CD4-positive, alpha-beta T cell treated with Interleukin-17A for 1 hour (primary cell): ENCODE measurements at regions not wholly inside any gene's neighbourhood (a gene's known extent, or its start where the extent isn't known, plus 50 kb on each side); places are given as distances from the start of the nearest gene placed in this dataset.
"Not testable (repeated sequence)": the region's sequence is repeated elsewhere in the genome, so short reads cannot be mapped to it uniquely, and the experiment has no call there.

Source experiments
- DNase-seq: peaks from one replicate; pipeline ENCODE4 v3.0.0-alpha.2; 2020

DNA sequence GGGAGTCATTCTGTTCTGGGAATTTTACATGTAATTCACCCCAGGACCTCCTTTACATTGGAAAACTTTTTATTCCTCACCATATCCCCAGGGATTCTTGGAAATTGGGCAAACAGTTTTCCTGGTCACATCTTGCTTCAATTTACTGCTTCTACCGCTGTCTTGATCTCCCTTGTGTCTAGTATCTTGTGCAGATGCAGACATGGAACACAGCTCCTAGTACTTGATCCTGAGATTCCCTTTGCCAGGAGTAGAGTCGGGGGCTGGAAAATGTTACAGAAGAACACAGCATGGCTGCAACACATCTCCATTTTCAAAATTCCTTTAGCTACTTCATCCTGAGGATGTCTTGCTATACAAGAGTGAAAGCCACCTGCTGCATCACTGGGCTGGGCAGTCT is 472.8 kb downstream of the PLCL1 start:
- no peak for DNase-seq

DNA sequence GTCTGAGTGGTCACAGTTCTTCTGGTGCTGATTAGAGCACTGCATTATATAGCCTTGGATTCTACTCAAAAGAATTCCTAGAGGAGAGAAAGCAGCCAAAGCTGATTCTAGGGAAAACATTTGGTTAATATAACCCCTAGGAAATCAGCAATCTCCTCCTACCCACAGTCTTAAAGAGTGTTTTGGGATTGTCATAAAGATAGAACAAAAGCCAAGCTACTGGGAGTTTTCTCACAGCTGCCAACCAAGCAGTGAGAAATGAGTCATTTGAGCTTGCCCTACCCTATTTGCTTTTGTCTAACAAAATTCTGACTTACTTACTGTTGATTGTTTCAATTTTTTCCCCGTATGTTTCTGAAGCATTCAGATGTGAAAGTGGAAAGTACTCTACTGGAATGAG is 469.3 kb downstream of the PLCL1 start:
- DNase-seq = no peak

DNA sequence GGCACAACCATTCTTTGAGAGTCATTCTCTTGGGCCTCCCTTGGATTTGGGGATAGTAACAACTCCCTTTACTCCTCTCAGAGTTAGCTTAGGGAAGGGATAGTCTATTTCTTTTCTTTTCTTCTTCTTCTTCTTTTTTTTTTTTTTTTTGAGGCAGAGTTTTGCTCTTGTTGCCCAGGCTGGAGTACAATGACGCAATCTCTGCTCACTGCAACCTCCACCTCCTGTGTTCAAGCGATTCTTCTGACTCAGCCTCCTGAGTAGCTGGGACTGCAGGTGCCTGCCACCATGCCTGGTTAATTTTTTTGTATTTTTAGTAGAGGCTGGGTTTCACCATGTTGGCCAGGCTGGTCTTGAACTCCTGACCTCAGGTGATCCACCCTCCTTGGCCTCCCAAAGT is 465.8 kb downstream of the PLCL1 start:
- DNase-seq = not testable (repeated sequence)

- DNase-seq = no peak
These were observed 464.1 kb downstream of the PLCL1 start for GRCh38 chr2:198268519-198268918.

DNA sequence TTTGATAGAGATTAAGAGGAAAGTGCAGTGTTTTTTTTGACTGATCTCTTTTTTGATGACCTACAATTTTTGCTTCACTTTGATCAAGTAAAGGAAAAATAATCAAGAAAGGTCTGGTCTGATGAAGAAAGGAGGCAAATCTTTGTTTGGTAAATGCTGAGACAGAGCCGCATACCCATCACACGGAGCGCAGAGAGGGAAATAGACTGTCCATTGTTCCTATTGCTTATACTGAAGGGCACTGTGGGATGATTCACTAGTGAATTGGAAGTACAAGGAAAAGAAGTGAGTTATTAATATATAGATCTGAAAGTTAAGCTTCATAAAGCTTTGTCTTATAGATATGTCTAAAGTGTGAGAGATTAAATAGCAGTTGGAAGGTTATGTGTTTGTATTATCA is 455.1 kb downstream of the PLCL1 start:
- no peak for DNase-seq

- DNase-seq = no peak
These were observed 450.2 kb downstream of the PLCL1 start for GRCh38 chr2:198254536-198255090.

GRCh38 chr2:198253995-198254394 is 449.6 kb downstream of the PLCL1 start:
- DNase-seq = no peak

DNA sequence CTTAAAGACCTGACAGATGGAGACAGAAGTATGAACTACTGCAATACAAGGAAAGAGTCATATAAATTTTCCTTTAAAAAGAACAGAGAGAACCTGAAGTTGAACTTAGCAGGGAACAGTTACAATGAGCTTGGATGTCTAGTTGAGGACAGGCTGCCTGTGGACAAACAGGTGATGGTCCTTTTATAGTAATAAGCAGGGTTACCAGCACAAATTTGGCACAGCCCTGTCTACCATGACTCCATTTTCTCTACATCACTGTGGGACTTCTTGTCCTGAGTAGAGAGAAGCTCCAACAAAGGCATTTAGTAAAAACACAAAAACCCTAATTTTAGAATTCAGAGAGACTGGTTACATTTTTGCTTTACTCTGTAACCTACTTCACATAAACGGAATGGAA is 448.1 kb downstream of the PLCL1 start:
- no peak for DNase-seq

DNA sequence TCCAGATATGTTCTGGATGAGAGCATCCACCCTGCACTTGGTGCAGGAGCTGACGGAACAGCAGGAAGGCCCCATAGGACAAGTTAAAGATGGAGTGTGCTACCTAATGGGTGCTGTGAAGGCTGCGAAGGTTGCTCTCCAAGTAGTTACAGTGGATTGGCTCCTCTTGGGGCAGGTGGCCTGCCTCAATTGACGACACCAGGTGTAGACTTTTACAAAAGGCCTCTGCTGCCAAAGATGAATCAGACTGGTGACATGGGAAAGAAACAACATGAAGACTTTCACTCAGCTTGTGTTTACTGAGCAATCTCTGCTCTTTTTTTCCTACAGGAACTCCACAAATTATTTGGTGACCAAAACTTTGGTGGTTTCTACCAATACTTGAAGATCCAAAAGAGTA is 437.7 kb downstream of the PLCL1 start:
- no peak for DNase-seq

DNA sequence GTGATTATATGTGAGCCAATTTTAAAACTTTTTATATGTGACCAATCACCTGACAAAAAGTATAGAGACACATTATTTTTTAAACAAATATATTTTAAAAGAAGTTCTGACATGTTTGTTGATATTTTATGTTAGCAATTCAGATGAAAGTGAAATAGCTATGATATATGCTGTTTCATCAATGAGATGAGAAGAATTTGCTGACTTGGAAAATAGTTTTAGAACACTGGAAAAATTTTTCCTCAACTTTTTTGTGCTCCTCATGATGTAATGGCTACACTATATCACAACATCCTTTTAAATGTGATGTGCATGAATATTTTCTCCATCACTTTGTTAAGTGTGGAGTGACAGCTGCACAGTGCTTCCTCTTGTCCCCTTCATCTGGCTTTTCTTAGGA is 434.0 kb downstream of the PLCL1 start:
- DNase-seq = no peak

- DNase-seq = no peak
These were observed 431.9 kb downstream of the PLCL1 start for GRCh38 chr2:198236338-198236737.

DNA sequence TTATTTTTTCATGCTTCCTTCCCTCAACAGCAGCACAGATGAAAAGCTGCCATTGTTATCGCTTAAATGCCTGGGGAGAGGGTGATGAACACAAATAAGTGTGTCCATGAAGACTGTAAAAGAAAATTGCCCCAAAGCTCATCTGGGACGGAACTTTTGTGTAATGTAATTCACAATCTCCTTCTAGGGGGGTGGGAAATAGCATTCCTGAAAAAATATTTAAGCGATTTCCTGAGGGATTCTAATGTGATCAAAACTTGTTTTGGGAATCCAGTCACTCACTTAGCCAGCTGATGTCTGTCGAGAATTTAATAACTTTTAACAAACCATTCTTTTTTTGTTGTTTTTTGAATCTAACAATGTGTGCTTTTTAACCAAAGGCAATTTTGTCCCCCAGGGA is 427.9 kb downstream of the PLCL1 start:
- DNase-seq = no peak

DNA sequence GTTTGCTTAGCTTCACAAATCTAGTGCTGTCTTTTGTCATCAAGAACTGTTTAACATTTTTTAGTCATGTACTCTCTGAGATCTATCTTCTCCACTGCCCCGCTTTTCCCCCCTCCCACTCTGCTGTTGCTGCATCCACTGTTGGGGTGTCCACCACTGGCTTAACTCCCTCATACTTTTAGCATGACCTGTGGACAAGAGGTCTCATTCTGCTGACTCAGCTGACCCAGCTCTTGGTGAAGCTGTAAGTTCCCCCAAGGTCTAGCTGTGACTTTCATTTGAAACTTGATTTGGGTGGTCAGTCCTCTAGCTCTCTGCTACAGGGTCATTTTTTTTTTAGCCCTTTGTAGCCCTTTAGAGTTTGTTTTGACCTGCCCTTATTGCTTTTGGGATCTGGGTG is 427.2 kb downstream of the PLCL1 start:
- DNase-seq = no peak

DNA sequence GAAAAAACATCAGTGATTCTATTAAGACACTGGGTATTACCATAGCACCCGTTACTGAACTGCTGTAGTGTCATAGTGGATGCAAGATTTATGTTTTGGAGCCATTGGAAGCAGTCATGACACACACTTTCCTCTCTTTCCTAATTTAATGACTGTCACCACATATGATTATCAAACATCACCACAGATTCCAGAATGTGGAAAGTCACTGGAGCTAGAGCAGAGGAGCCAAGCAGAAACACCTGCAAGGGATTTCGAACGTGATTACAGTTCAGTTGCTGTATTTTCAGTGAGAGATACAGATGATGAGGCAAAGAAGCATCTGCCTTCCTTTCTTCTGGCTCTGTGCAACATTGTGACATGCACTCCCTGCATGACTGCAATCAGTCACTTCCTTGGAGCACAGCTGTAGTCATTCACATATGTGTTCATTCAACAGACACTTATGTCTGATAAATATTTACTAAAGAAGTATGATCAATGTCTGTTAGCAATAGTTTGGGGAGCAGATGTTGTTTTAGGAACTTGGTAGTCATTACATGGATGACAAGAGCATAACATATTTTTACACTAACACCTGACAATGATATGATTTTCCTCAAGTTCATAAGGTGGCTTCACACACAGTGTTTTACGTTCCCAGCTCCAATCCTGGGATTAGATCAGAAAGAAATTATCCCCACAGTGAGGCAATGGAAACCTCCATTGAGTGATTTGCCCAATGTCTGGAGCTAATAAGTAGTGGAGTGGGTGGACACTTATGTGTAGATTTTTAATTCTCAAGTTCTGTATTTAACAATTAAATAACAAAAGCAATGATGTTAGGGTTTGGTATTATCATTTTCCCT is 416.6 kb downstream of the PLCL1 start:
- DNase-seq = no peak

- no peak for DNase-seq
These were observed 414.9 kb downstream of the PLCL1 start for GRCh38 chr2:198219292-198219691.

DNA sequence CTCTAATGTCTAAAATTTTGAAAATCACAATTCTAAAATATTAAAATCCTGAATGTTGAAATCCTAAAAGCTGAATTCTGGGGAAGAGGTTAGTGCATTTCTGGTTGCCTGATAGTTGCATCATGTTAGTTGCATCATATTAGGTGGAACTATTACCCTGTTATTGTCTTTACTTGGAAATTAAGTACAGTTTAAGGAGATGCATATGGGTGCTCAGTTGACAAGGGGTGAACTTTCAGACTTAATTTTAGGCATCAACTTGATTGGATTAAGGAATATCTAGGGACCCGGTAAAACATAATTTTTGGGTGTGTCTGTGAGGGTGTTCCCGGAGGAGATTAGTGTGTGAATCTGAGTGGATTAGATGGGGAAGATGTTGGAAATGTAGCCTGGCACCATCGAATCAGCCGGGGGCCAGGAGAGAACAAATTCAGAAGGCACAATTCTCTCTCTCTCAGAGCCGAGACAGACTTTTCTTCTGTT is 409.8 kb downstream of the PLCL1 start:
- DNase-seq = no peak

GRCh38 chr2:198213253-198213652 is 408.9 kb downstream of the PLCL1 start:
- DNase-seq = no peak

DNA sequence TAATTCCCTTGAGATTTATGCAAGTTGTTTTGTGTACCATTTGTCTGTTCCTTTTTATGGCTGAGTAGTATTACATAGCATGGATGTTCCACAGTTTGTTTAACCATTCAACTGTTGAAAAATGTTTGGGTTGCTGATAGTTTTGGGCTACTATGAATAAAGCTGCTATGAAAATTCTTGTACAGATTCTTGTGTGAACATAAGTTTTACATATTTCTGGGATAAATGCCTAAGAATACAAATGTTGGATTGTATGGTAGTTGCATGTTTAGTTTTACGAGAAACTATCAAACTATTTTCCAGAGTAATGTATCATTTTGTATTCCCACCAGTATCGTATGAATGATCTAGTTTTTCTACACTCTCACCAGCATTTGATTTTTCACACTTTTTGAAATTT is 407.3 kb downstream of the PLCL1 start:
- DNase-seq = no peak

DNA sequence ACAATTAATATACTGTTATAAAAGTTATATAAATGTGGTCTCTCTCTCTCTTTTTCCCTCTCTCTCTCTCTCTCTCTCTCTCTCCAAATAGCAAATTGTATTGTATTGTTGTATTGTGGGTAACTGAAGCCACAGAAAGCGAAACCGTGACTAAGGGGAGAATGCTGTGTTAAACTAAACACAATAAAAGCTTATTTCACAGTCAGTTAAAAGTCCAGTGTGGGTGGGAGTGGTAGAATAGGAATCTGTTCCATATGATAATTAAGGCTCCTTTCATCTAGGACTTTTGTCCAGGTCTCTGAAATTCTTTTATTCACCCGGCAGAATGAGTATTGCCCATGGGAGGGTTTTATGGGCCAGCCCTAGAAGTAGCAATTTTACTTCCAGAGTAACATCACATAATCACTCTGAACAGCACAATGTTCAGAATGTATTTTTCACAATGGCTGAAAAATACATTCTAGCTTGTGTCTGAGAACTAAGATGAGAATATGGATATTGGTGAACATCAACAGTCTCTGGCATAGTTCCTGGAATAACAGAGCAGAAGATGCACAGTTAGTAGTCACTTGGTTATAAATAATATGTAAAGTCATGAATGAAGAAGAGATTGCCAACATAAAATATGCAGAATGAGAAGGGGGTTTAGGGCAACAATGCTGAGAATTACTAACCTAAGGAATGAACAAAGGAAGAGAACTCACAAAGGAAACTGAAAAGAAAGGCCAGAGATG is 399.1 kb downstream of the PLCL1 start:
- no peak for DNase-seq
